ENCODE measurements at regions not wholly inside any gene's neighbourhood (a gene's known extent, or its start where the extent isn't known, plus 50 kb on each side); places are given as distances from the start of the nearest gene placed in this dataset.

DNA sequence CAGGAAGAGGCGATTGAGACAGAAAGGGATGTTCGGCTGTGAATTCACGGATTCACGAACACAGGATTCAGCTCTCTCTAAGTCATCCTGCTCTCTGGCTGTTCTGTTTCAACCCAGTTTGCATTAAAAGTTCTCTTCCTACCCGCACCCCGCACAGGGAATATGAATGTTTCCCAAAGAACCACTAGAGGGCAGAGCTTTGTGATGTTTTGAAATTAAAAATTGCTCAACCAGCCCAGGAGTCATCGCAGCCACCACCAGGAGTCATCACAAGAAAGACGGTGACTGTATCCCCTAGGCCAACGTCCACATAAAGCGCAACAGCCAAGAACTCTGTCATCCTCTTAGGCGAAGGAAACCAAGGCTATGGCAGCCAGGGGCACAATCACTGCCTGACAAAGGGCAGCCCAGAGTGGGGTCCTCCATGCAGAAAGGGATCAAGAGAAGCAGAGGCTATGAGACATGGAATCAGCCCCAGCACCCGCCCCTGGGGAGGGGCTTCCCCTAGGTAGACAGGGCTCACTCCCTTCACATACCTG, 122.4 kb downstream of the WT1 start:
- Histone ChIP-seq H3K9me3 (no peaks in the 10 kb centered on the region), H3K27ac (no peak overlapping the region), H3K27me3 (no peaks in the 10 kb centered on the region), H3K4me3 (ENCODE audit: low read depth in 1 of 2, low read length in 1 of 2) (no peak overlapping the region), H3K36me3 (no peaks in the 10 kb centered on the region), H3K4me1 (ENCODE audit: control insufficient read depth in 1 of 2, insufficient read depth in 1 of 2, low read depth in 1 of 2, low read length in 1 of 2) (no peaks in the 10 kb centered on the region)
- no peak for TF ChIP-seq CTCF (IDR thresholded peaks at IDR 0.05)

GRCh38 chr11:32313477-32313876, 121.9 kb downstream of the WT1 start:
- no peak overlapping the region for H3K4me3 ChIP-seq (ENCODE audit: low read depth in 1 of 2, low read length in 1 of 2)
- TF ChIP-seq CTCF (IDR thresholded peaks at IDR 0.05): no peak
- H3K27ac ChIP-seq: no peak overlapping the region

DNA sequence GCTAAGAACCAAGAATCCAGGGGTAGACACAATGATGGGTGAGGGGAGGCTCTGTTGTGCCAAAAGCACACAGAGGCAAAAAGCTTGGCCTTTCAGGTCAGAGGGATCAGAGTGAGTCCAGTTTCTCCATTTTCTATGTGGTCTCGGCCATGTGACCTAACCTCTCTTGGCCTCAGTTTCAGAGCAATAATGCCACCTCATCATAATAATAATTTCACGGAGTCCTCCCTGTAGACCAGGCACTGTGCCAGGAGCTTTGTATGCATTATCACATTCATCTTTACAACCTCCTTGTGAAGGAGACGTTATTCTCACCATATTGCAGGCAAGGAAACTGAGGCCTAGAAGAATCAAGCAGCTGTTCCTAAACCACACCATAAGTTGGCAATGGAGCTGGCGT, 120.2 kb downstream of the WT1 start:
- TF ChIP-seq CTCF (IDR thresholded peaks at IDR 0.05): no peak
- H3K4me3 ChIP-seq (ENCODE audit: low read depth in 1 of 2, low read length in 1 of 2): no peak overlapping the region
- no peak overlapping the region for H3K27ac ChIP-seq
- no peaks in the 10 kb centered on the region for H3K9me3 ChIP-seq
- no peaks in the 10 kb centered on the region for H3K36me3 ChIP-seq
- H3K27me3 ChIP-seq: no peaks in the 10 kb centered on the region
- H3K4me1 ChIP-seq (ENCODE audit: control insufficient read depth in 1 of 2, insufficient read depth in 1 of 2, low read depth in 1 of 2, low read length in 1 of 2): no peaks in the 10 kb centered on the region

More at GRCh38 chr11:32313477-32313876, 121.9 kb downstream of the WT1 start:
- H3K36me3 ChIP-seq: no peaks in the 10 kb centered on the region
- no peaks in the 10 kb centered on the region for H3K27me3 ChIP-seq
- H3K9me3 ChIP-seq: no peaks in the 10 kb centered on the region
- no peaks in the 10 kb centered on the region for H3K4me1 ChIP-seq (ENCODE audit: control insufficient read depth in 1 of 2, insufficient read depth in 1 of 2, low read depth in 1 of 2, low read length in 1 of 2)

GRCh38 chr11:32316232-32316631, 119.1 kb downstream of the WT1 start:
- TF ChIP-seq CTCF (IDR thresholded peaks at IDR 0.05): no peak

GRCh38 chr11:32316858-32317642, 118.3 kb downstream of the WT1 start:
- no peak for TF ChIP-seq CTCF (IDR thresholded peaks at IDR 0.05)
- no peak overlapping the region for H3K27ac ChIP-seq
- H3K4me3 ChIP-seq (ENCODE audit: low read depth in 1 of 2, low read length in 1 of 2): no peak overlapping the region
- peaks cover 11% of the 10 kb centered on the region for H3K27me3 ChIP-seq
- no peaks in the 10 kb centered on the region for H3K4me1 ChIP-seq (ENCODE audit: control insufficient read depth in 1 of 2, insufficient read depth in 1 of 2, low read depth in 1 of 2, low read length in 1 of 2)
- no peaks in the 10 kb centered on the region for H3K36me3 ChIP-seq
- no peaks in the 10 kb centered on the region for H3K9me3 ChIP-seq

More at GRCh38 chr11:32316232-32316631, 119.1 kb downstream of the WT1 start:
- Histone ChIP-seq H3K36me3 (no peaks in the 10 kb centered on the region), H3K4me3 (ENCODE audit: low read depth in 1 of 2, low read length in 1 of 2) (no peak overlapping the region), H3K27ac (no peak overlapping the region), H3K9me3 (no peaks in the 10 kb centered on the region), H3K27me3 (peaks cover 7% of the 10 kb centered on the region), H3K4me1 (ENCODE audit: control insufficient read depth in 1 of 2, insufficient read depth in 1 of 2, low read depth in 1 of 2, low read length in 1 of 2) (no peaks in the 10 kb centered on the region)
